ENCODE measurements at regions not wholly inside any gene's neighbourhood (a gene's known extent, or its start where the extent isn't known, plus 50 kb on each side); places are given as distances from the start of the nearest gene placed in this dataset.

DNA sequence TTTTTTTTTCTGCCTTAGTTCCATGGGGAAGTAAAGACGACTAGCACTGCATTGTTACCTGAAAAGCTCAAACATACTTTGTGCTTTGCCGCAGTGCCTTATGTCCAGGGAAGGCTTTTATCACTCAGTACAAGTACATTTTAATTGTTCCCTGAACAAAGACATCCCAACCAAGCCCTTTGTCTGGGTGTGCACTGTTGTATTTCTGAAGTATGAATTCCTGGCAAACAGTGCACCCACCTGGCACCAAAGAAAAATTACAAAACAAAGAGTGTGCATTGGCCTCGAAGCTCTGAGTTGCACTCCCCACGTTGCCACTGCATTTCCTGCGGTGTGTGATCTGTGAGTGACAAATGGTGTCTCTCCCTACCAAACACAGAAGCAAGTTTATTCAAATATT, 858.5 kb upstream of the PIK3C3 start:
- Histone ChIP-seq H3K4me3 (no peak overlapping the region), H3K4me1 (ENCODE audit: insufficient read depth) (no peaks in the 10 kb centered on the region), H2AFZ (no peak overlapping the region), H3K27ac (ENCODE audit: low read depth) (no peak overlapping the region), H3F3A (replicated peaks; ENCODE audit: low read depth) (no peaks in the 10 kb centered on the region), H3K79me2 (replicated peaks; ENCODE audit: insufficient read depth) (no peaks in the 10 kb centered on the region), H4K20me1 (replicated peaks; ENCODE audit: insufficient read depth) (no peaks in the 10 kb centered on the region), H3K4me2 (no peak overlapping the region), H3K36me3 (ENCODE audit: insufficient read depth) (no peaks in the 10 kb centered on the region), H3K9me2 (ENCODE audit: insufficient read depth) (no peaks in the 10 kb centered on the region), H3K27me3 (ENCODE audit: insufficient read depth) (no peaks in the 10 kb centered on the region)
- ATAC-seq (no peak), DNase-seq (ENCODE audit: low spot score) (no peak)
- TF ChIP-seq, protein P1, sequence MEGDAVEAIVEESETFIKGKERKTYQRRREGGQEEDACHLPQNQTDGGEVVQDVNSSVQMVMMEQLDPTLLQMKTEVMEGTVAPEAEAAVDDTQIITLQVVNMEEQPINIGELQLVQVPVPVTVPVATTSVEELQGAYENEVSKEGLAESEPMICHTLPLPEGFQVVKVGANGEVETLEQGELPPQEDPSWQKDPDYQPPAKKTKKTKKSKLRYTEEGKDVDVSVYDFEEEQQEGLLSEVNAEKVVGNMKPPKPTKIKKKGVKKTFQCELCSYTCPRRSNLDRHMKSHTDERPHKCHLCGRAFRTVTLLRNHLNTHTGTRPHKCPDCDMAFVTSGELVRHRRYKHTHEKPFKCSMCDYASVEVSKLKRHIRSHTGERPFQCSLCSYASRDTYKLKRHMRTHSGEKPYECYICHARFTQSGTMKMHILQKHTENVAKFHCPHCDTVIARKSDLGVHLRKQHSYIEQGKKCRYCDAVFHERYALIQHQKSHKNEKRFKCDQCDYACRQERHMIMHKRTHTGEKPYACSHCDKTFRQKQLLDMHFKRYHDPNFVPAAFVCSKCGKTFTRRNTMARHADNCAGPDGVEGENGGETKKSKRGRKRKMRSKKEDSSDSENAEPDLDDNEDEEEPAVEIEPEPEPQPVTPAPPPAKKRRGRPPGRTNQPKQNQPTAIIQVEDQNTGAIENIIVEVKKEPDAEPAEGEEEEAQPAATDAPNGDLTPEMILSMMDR (conservative IDR thresholded peaks at IDR 0.05; ENCODE audit: low read depth in 2 of 2) = peak in 1 of 2 experiments; percentile 32; a peak in 2 of 4 replicates
- TF ChIP-seq NANOG (IDR thresholded peaks at IDR 0.05; ENCODE audit: borderline replicate concordance) = no peak
- Mint-ChIP-seq H3K4me1 (no peaks in the 10 kb centered on the region; the same call in 2 of the 3 replicates), H3K4me3 (no peak overlapping the region), H3K27ac (no peak overlapping the region), H3K9me3 (no peaks in the 10 kb centered on the region), H3K27me3 (ENCODE audit: insufficient read depth, low read depth, poor library complexity) (peaks cover 2% of the 10 kb centered on the region), H3K36me3 (ENCODE audit: low read depth) (no peaks in the 10 kb centered on the region)

DNA sequence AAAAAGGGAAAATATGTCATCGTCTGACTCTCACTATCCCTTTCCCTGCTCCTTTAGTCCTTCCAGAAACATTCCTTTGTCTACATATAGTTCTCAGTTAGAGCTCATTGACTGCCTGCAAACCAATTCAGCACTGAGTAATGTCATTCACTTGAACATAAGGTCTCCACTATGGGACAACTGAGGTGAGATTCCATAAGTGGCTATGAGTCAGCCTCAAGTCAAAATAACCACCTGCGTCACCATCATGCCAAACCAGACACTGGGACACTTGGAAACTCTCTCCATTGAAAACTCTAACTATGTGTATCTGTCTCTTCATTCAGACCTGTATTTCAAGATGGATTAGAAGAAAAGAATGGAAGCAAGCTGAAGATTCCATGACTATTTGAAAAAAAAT, 878.0 kb upstream of the PIK3C3 start:
- no peaks in the 10 kb centered on the region for H3K27me3 Mint-ChIP-seq (ENCODE audit: insufficient read depth, low read depth, poor library complexity)
- DNase-seq (ENCODE audit: low spot score) (no peak), ATAC-seq (no peak)
- H3K4me3 Mint-ChIP-seq = no peak overlapping the region
- Histone ChIP-seq H3K4me2 (no peak overlapping the region), H2AFZ (no peak overlapping the region), H3K4me3 (no peak overlapping the region), H3K36me3 (ENCODE audit: insufficient read depth) (no peaks in the 10 kb centered on the region), H3K27me3 (ENCODE audit: insufficient read depth) (no peaks in the 10 kb centered on the region), H3K79me2 (replicated peaks; ENCODE audit: insufficient read depth) (no peaks in the 10 kb centered on the region), H3F3A (replicated peaks; ENCODE audit: low read depth) (no peaks in the 10 kb centered on the region), H3K9me2 (ENCODE audit: insufficient read depth) (no peaks in the 10 kb centered on the region; the same call in 1 of the 2 replicates), H3K27ac (ENCODE audit: low read depth) (no peak overlapping the region), H3K4me1 (ENCODE audit: insufficient read depth) (no peaks in the 10 kb centered on the region), H4K20me1 (replicated peaks; ENCODE audit: insufficient read depth) (no peaks in the 10 kb centered on the region)
- no peaks in the 10 kb centered on the region for H3K4me1 Mint-ChIP-seq
- H3K9me3 Mint-ChIP-seq = no peaks in the 10 kb centered on the region
- TF ChIP-seq EZH2phosphoT487 (IDR thresholded peaks at IDR 0.05; ENCODE audit: unreplicated experiment) (no peak), ZNF114 (CRISPR knock-in tag; IDR thresholded peaks at IDR 0.05) (no peak), POLR2AphosphoS5 (IDR thresholded peaks at IDR 0.05; ENCODE audit: low read depth) (no peak), CREB1 (CRISPR knock-in tag; IDR thresholded peaks at IDR 0.05; ENCODE audit: low read depth) (no peak), STAT1 (IDR thresholded peaks at IDR 0.05; ENCODE audit: unreplicated experiment) (no peak), ZNF331 (CRISPR knock-in tag; IDR thresholded peaks at IDR 0.05; ENCODE audit: low read depth) (no peak), EZH2 (IDR thresholded peaks at IDR 0.05; ENCODE audit: low read depth, unreplicated experiment) (no peak), JUNB (IDR thresholded peaks at IDR 0.05; ENCODE audit: unreplicated experiment) (no peak), NANOG (IDR thresholded peaks at IDR 0.05; ENCODE audit: borderline replicate concordance) (no peak)
- TF ChIP-seq, protein P2, sequence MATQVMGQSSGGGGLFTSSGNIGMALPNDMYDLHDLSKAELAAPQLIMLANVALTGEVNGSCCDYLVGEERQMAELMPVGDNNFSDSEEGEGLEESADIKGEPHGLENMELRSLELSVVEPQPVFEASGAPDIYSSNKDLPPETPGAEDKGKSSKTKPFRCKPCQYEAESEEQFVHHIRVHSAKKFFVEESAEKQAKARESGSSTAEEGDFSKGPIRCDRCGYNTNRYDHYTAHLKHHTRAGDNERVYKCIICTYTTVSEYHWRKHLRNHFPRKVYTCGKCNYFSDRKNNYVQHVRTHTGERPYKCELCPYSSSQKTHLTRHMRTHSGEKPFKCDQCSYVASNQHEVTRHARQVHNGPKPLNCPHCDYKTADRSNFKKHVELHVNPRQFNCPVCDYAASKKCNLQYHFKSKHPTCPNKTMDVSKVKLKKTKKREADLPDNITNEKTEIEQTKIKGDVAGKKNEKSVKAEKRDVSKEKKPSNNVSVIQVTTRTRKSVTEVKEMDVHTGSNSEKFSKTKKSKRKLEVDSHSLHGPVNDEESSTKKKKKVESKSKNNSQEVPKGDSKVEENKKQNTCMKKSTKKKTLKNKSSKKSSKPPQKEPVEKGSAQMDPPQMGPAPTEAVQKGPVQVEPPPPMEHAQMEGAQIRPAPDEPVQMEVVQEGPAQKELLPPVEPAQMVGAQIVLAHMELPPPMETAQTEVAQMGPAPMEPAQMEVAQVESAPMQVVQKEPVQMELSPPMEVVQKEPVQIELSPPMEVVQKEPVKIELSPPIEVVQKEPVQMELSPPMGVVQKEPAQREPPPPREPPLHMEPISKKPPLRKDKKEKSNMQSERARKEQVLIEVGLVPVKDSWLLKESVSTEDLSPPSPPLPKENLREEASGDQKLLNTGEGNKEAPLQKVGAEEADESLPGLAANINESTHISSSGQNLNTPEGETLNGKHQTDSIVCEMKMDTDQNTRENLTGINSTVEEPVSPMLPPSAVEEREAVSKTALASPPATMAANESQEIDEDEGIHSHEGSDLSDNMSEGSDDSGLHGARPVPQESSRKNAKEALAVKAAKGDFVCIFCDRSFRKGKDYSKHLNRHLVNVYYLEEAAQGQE (IDR thresholded peaks at IDR 0.05; ENCODE audit: unreplicated experiment) = no peak
- TF ChIP-seq, protein P1 (conservative IDR thresholded peaks at IDR 0.05; ENCODE audit: low read depth in 2 of 2) = no peak
- TF ChIP-seq, protein P3, sequence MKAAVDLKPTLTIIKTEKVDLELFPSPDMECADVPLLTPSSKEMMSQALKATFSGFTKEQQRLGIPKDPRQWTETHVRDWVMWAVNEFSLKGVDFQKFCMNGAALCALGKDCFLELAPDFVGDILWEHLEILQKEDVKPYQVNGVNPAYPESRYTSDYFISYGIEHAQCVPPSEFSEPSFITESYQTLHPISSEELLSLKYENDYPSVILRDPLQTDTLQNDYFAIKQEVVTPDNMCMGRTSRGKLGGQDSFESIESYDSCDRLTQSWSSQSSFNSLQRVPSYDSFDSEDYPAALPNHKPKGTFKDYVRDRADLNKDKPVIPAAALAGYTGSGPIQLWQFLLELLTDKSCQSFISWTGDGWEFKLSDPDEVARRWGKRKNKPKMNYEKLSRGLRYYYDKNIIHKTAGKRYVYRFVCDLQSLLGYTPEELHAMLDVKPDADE (IDR thresholded peaks at IDR 0.05) = no peak
- H3K27ac Mint-ChIP-seq = no peak overlapping the region
- H3K36me3 Mint-ChIP-seq (ENCODE audit: low read depth) = no peaks in the 10 kb centered on the region

Measured in GM23338 (cell line).